K562 (cell line): ENCODE measurements at regions not wholly inside any gene's neighbourhood (a gene's known extent, or its start where the extent isn't known, plus 50 kb on each side); places are given as distances from the start of the nearest gene placed in this dataset.

ENCODE experiments used
- DACH1 ChIP-seq: fragments of 450-650 bp; IDR thresholded peaks from 2 replicates; pipeline ENCODE4 v1.6.1; 2018; ENCODE audit not compliant: partially characterized antibody
- POLR2A ChIP-seq: fragments of 450-650 bp; conservative IDR thresholded peaks from 2 replicates; pipeline ENCODE4 v1.6.1; 2016
- RBBP5 ChIP-seq: fragments of 200-600 bp; sonication (generic); IDR thresholded peaks from 2 replicates; pipeline ENCODE4 v1.6.1; 2012; ENCODE audit warnings: borderline replicate concordance, mild to moderate bottlenecking, low read length, control low read depth, inconsistent platforms; ENCODE audit not compliant: insufficient read depth, poor library complexity, severe bottlenecking
- ZBTB1 ChIP-seq: sonication (generic); formaldehyde crosslinking; IDR thresholded peaks from 2 replicates; pipeline ENCODE4 v1.8.1; 2023; ENCODE audit warnings: missing genetic modification reagents, low read depth, mild to moderate bottlenecking, borderline replicate concordance

- TF ChIP-seq POLR2A (no peak), ZBTB1 (CRISPR knock-in tag) (no peak), DACH1 (no peak), RBBP5 (no peak)
Observed at GRCh38 chr17:52213451-52213850, 54.9 kb upstream of the CA10 start.
